Lower lobe of right lung (tissue), 2 donors: ENCODE measurements at regions not wholly inside any gene's neighbourhood (a gene's known extent, or its start where the extent isn't known, plus 50 kb on each side); places are given as distances from the start of the nearest gene placed in this dataset.

Source experiments
- ATAC-seq, 2 donors: fragments of 200-7000 bp; cut with Tn5 transposase; one replicate each; pipeline ENCODE4 v1.9.1; 2020 to 2022; ENCODE audit warnings: mild to moderate bottlenecking in 2 of 2, moderate library complexity in 2 of 2
- DNase-seq: peaks from one replicate; pipeline ENCODE4 v3.0.0-alpha.2; 2020
- H3K27ac ChIP-seq: fragments of 200-600 bp; one replicate; pipeline ENCODE4 v1.8.0; 2022
- H3K27me3 ChIP-seq: fragments of 200-600 bp; one replicate; pipeline ENCODE4 v1.8.0; 2022; ENCODE audit warnings: low read depth
- H3K36me3 ChIP-seq: fragments of 200-600 bp; one replicate; pipeline ENCODE4 v1.8.0; 2022; ENCODE audit warnings: mild to moderate bottlenecking
- H3K4me1 ChIP-seq: fragments of 200-600 bp; one replicate; pipeline ENCODE4 v1.8.0; 2022
- H3K4me3 ChIP-seq: fragments of 200-600 bp; one replicate; pipeline ENCODE4 v1.8.0; 2022; ENCODE audit warnings: mild to moderate bottlenecking
- H3K9me3 ChIP-seq: fragments of 200-600 bp; one replicate; pipeline ENCODE4 v1.8.0; 2022
- intact Hi-C: fragments of 100-400 bp; cut with DNase I; formaldehyde crosslinking; loops from one replicate; pipeline ENCODE4 v1.11.0; 2022
- TF ChIP-seq, protein P1 (sequence below): fragments of 200-600 bp; IDR thresholded peaks from one replicate; pipeline ENCODE4 v1.8.0; 2022; ENCODE audit warnings: antibody characterized with exemption, mild to moderate bottlenecking
- donor health status: DM: no; HTN: yes; CAD: no; lungs with severe emphysema.

DNA sequence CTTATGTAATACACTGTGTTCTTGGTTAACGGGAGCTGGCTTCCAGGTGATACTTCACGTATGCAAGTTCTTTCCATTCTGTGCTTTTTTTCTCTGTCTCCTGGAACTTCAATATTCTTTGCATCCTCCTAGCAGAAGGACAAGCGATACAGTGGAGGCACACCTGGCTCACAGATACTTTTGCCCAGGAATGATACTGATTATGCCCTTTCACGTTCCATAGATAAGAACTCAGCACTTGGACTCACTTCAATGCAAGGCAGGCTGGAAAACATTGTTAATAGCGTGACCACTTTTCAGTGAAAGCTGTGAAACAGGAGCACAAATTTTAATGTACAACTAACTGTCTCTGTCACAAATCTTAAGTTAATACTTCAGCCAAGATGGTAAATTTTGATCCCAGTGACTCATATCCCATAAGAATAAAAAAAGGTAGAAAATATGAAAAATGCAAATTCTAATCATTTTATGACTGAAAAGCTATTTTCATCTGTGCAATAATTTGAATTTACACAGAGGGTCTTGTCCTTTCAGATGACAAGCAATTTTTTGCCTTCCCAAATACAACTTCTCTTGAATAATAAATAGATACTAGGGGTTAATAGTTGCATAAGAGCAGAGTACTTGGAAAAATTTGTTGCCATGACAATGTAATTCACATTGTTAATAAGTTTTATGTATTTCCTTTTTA is 919.0 kb downstream of the GALC start:
- no peak for ATAC-seq

DNA sequence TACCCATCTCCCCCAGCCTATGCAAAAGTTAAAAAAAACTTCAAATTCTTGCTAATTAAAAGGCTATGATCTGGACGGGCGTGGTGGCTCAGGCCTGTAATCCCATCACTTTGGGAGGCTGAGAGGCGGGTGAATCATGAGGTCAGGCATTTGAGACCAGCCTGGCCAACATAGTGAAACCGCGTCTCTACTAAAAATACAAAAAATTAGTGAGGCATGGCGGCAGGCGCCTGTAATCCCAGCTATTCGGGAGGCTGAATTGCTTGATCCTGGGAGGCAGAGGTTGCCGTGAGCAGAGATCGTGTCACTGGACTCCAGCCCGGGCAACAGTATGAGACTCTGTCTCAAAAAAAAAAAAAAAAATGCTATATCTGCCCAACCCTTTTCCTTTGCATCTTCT is 925.4 kb downstream of the GALC start:
- H3K9me3 ChIP-seq = no peaks in the 10 kb centered on the region
- TF ChIP-seq, protein P1, sequence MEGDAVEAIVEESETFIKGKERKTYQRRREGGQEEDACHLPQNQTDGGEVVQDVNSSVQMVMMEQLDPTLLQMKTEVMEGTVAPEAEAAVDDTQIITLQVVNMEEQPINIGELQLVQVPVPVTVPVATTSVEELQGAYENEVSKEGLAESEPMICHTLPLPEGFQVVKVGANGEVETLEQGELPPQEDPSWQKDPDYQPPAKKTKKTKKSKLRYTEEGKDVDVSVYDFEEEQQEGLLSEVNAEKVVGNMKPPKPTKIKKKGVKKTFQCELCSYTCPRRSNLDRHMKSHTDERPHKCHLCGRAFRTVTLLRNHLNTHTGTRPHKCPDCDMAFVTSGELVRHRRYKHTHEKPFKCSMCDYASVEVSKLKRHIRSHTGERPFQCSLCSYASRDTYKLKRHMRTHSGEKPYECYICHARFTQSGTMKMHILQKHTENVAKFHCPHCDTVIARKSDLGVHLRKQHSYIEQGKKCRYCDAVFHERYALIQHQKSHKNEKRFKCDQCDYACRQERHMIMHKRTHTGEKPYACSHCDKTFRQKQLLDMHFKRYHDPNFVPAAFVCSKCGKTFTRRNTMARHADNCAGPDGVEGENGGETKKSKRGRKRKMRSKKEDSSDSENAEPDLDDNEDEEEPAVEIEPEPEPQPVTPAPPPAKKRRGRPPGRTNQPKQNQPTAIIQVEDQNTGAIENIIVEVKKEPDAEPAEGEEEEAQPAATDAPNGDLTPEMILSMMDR = no peak
- no peak overlapping the region for H3K4me3 ChIP-seq
- no peaks in the 10 kb centered on the region for H3K4me1 ChIP-seq
- no peaks in the 10 kb centered on the region for H3K27me3 ChIP-seq
- no peaks in the 10 kb centered on the region for H3K36me3 ChIP-seq
- ATAC-seq (no peak), DNase-seq (no peak)
- H3K27ac ChIP-seq = no peak overlapping the region
- intact Hi-C loops = no loop called here

More for the DNA sequence above, 919.0 kb downstream of the GALC start:
- H3K36me3 ChIP-seq = no peaks in the 10 kb centered on the region
- no peak overlapping the region for H3K27ac ChIP-seq
- DNase-seq = no peak
- H3K4me3 ChIP-seq = no peak overlapping the region
- H3K27me3 ChIP-seq = no peaks in the 10 kb centered on the region
- intact Hi-C loops = no loop called here
- no peaks in the 10 kb centered on the region for H3K9me3 ChIP-seq
- TF ChIP-seq, protein P1 = no peak
- no peaks in the 10 kb centered on the region for H3K4me1 ChIP-seq

DNA sequence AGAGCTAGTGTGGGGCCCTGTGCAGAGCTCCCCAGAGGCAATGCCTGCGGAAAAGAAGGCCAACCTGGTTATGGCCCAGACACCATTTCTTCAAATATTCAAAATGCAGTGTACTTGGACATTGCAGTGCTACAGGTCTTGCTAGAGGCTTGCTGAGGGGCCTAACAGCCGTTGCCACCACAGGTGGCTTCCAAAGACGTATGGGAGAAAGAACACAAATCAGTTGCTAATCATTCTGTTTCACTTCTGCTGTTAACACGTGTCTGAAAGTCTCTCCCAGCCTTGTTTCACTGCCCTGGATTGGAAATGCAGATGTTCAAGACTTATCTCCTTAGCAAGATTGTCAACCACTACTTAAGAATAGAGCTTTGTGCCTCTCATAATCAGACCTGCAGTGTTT is 925.9 kb downstream of the GALC start:
- TF ChIP-seq, protein P1 = no peak
- intact Hi-C loops = no loop called here
- no peak overlapping the region for H3K4me3 ChIP-seq
- H3K9me3 ChIP-seq = no peaks in the 10 kb centered on the region
- H3K27ac ChIP-seq = no peak overlapping the region
- H3K27me3 ChIP-seq = no peaks in the 10 kb centered on the region
- no peaks in the 10 kb centered on the region for H3K36me3 ChIP-seq
- no peaks in the 10 kb centered on the region for H3K4me1 ChIP-seq
- ATAC-seq (no peak), DNase-seq (no peak)

DNA sequence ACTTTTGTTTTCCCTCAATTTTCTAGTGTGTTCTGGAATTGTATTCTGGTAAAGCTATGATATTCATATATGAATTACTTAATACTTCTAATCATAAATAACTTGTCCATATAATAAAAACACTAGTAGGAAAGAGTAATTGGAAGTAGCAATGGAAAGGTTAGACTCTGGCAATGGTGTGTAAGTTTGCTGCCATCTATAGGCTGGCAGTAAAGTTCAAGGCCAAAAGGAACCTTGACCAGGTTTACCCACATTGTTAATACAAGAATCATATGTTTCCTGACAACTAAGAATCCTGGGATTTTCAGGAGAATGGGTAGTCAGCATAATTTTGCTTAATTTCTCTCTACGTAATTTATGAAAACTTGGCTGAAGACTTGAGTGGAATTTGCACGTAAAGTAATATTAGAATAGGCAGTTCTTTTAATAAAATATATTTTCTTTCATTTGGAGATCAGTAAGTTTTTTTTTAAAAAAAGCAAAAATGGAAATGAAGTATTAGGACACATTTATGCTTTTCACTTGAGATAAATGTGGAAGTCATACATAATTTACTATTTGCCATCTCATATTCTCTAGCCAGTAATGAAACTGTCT is 926.7 kb downstream of the GALC start:
- no peak for ATAC-seq
- intact Hi-C loops = no loop called here
- no peak overlapping the region for H3K4me3 ChIP-seq

DNA sequence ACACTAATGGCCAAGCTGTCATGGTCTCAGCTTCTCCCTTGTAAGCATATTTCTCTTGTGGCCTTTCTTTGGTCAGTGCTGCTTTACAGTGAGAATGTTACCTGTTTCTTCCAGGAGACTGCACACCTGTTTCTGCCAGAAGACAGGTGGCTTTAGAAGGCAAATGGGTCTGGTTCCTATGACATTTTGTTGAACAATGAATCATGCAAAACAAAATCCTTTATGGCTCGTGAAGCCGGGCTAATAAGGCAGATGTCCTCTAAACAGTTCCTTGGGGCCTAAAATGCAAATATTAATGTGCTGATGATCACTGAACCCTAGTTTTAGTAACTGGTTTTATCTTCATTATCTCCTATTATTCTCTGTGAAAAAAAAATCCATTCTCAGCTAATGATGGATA is 927.6 kb downstream of the GALC start:
- ATAC-seq = no peak
- Histone ChIP-seq H3K27me3 (no peaks in the 10 kb centered on the region), H3K27ac (no peak overlapping the region), H3K9me3 (no peaks in the 10 kb centered on the region), H3K4me1 (no peaks in the 10 kb centered on the region), H3K4me3 (no peak overlapping the region), H3K36me3 (no peaks in the 10 kb centered on the region)
- no peak for DNase-seq
- intact Hi-C loops = no loop called here
- TF ChIP-seq, protein P1 = no peak

More for the DNA sequence above, 926.7 kb downstream of the GALC start:
- H3K27ac ChIP-seq = no peak overlapping the region
- TF ChIP-seq, protein P1 = no peak
- H3K27me3 ChIP-seq = no peaks in the 10 kb centered on the region
- H3K4me1 ChIP-seq = no peaks in the 10 kb centered on the region
- DNase-seq = no peak
- no peaks in the 10 kb centered on the region for H3K9me3 ChIP-seq
- H3K36me3 ChIP-seq = no peaks in the 10 kb centered on the region
